ENCODE measurements at regions not wholly inside any gene's neighbourhood (a gene's known extent, or its start where the extent isn't known, plus 50 kb on each side); places are given as distances from the start of the nearest gene placed in this dataset.
A peak's percentile ranks its signal among the peaks of the same experiment; 100 is the strongest.

DNA sequence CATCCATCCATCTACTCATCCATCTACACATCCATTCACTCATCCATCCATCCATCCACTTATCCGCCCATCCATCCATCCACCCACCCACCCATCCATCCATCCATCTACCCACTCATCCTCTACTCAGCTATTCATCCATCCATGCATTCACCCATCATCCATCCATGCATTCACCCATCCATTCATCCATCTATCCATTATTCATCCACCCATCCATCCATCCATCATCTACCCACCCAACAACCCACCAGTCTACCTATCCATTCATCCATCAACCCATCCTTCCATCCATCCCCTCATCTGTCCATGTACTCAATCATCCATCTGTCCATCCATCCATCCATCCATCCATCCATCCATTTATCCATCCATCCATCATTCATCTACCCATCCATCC lies 972.7 kb downstream of the BRD1 start:
- no peak overlapping the region for H2BK15ac ChIP-seq (ENCODE audit: low read length)
- DNase-seq (ENCODE audit: low spot score) = no peak
- H2AFZ ChIP-seq (ENCODE audit: low read length) = no peak overlapping the region
- no peak overlapping the region for H2BK120ac ChIP-seq (ENCODE audit: low read depth, low read length)
- no peak overlapping the region for H2BK5ac ChIP-seq (ENCODE audit: low read length)
- H2AK5ac ChIP-seq (ENCODE audit: low read depth, low read length) = no peak overlapping the region
- H4K91ac ChIP-seq (ENCODE audit: low read depth, low read length, poor library complexity) = no peak overlapping the region
- no peaks in the 10 kb centered on the region for H3K9me3 ChIP-seq (replicated peaks in 1 of 2; ENCODE audit: control insufficient read depth in 2 of 2, insufficient read depth in 1 of 2, low read depth in 1 of 2, low read length in 2 of 2)
- no peak overlapping the region for H4K8ac ChIP-seq (ENCODE audit: low read depth, low read length)
- no peaks in the 10 kb centered on the region for H3K79me1 ChIP-seq (ENCODE audit: low read depth, low read length)
- H3K4me2 ChIP-seq (ENCODE audit: insufficient read depth, low read length, poor library complexity, severe bottlenecking) = no peak overlapping the region
- H3K27ac ChIP-seq (replicated peaks; ENCODE audit: low read length) = no peak overlapping the region
- no peak overlapping the region for H3K9ac ChIP-seq (ENCODE audit: low read depth, low read length, poor library complexity)
- no peaks in the 10 kb centered on the region for H3K36me3 ChIP-seq (replicated peaks in 1 of 2; ENCODE audit: control insufficient read depth in 2 of 2, insufficient read depth in 2 of 2, low read length in 2 of 2)
- no peaks in the 10 kb centered on the region for H3K4me1 ChIP-seq (ENCODE audit: control insufficient read depth in 2 of 2, insufficient read depth in 1 of 2, low read depth in 1 of 2, low read length in 2 of 2)
- WGBS, 2 donors (ENCODE audit: extremely low coverage in 2 of 2, insufficient read length in 2 of 2, insufficient replicate concordance in 1 of 2) = 100% methylated on average over 1 of the region's 1 CpG; no CpG with 5 or more reads in 1 of the 2 donors
- no peak overlapping the region for H3K4ac ChIP-seq (ENCODE audit: low read length)
- H3K14ac ChIP-seq (ENCODE audit: low read length) = no peak overlapping the region
- no peak overlapping the region for H3K4me3 ChIP-seq (ENCODE audit: low read length in 2 of 2)
- no peaks in the 10 kb centered on the region for H3K27me3 ChIP-seq (ENCODE audit: control insufficient read depth in 3 of 3, insufficient read depth in 3 of 3, low read depth in 1 of 3, low read length in 3 of 3)
- H3K23ac ChIP-seq (ENCODE audit: low read depth, low read length, poor library complexity) = no peak overlapping the region
- H2BK12ac ChIP-seq (ENCODE audit: low read length) = no peak overlapping the region
- no peak overlapping the region for H3K18ac ChIP-seq (ENCODE audit: low read length)

DNA sequence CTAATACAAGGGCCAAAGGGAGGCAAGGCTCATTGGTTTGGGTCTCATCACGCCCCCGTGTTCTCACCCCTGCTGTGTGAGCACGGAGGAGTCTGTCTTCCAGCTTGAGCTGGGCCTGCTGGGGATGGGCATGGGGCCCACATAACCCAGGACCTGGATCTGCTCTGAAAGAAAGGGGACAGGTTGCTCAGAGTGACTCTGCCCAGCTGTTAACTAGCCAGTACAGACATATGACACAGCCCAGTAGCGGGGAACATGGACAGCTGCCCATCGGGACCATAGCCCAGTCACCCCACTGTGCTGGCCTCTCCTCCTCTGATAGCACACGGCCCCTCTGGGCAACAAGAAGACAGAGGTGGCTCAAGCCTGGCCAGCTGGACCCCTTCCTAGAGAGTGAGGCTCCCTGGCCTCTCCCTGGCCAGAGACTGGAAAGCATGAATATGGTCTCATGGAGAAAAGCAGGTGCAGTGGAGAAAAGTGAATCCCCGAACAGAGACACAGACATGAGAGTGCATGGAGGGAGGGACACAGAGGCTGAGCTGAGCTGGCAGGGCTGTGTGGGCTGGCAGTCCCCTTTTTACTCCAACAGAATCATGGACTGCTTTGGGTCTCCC lies 973.9 kb downstream of the BRD1 start:
- no peak overlapping the region for H4K91ac ChIP-seq (ENCODE audit: low read depth, low read length, poor library complexity)

DNA sequence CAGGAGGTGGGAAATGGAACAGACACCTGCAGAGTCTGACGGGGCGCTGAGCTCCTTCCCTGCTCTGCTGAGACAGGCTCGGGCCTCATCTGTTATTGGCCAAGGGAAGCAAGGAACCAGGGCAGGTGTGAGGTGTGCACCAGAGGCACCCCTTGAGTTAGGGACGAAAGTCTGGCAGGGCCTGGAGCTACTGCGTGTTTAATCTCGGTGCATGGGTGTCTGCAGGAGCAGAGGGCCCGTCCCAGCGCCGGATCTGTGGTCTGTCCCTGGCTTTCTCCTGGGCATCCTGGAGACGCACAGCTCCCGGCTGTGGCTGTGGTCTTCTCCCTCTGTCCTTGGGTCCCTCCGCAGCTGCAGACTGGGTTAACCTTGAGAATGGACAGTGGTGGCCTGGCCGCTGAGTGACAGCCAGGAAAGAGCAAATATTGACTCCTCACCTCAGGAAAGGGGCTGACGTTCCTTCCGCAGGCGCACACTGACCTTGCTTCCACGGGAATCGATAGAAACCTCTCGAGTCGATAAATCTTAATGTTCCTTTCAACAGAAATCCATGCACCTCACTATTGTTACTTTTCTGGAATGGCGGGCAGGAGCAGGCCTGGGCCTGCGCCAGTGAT lies 975.6 kb downstream of the BRD1 start:
- no peak overlapping the region for H3K4me3 ChIP-seq (ENCODE audit: low read length in 2 of 2)

More for the DNA sequence above, 973.9 kb downstream of the BRD1 start:
- no peak overlapping the region for H3K27ac ChIP-seq (replicated peaks; ENCODE audit: low read length)
- H3K4me3 ChIP-seq (ENCODE audit: low read length in 2 of 2) = peak overlapping the region in 1 of 2 donors; percentile 39
- H3K4ac ChIP-seq (ENCODE audit: low read length) = no peak overlapping the region
- no peaks in the 10 kb centered on the region for H3K36me3 ChIP-seq (replicated peaks in 1 of 2; ENCODE audit: control insufficient read depth in 2 of 2, insufficient read depth in 2 of 2, low read length in 2 of 2)
- DNase-seq (ENCODE audit: low spot score) = no peak
- no peak overlapping the region for H3K4me2 ChIP-seq (ENCODE audit: insufficient read depth, low read length, poor library complexity, severe bottlenecking)
- H2BK12ac ChIP-seq (ENCODE audit: low read length) = no peak overlapping the region
- WGBS, 2 donors (ENCODE audit: extremely low coverage in 2 of 2, insufficient read length in 2 of 2, insufficient replicate concordance in 1 of 2) = no CpG with 5 or more reads among the region's 7 CpGs
- H2AFZ ChIP-seq (ENCODE audit: low read length) = no peak overlapping the region
- H3K4me1 ChIP-seq (ENCODE audit: control insufficient read depth in 2 of 2, insufficient read depth in 1 of 2, low read depth in 1 of 2, low read length in 2 of 2) = no peaks in the 10 kb centered on the region
- H3K9me3 ChIP-seq (replicated peaks in 1 of 2; ENCODE audit: control insufficient read depth in 2 of 2, insufficient read depth in 1 of 2, low read depth in 1 of 2, low read length in 2 of 2) = no peaks in the 10 kb centered on the region
- H3K18ac ChIP-seq (ENCODE audit: low read length) = peak overlapping the region; percentile 50
- no peak overlapping the region for H2BK120ac ChIP-seq (ENCODE audit: low read depth, low read length)
- no peak overlapping the region for H3K9ac ChIP-seq (ENCODE audit: low read depth, low read length, poor library complexity)
- H3K79me1 ChIP-seq (ENCODE audit: low read depth, low read length) = no peaks in the 10 kb centered on the region
- no peak overlapping the region for H2BK15ac ChIP-seq (ENCODE audit: low read length)
- no peak overlapping the region for H2AK5ac ChIP-seq (ENCODE audit: low read depth, low read length)
- H3K14ac ChIP-seq (ENCODE audit: low read length) = no peak overlapping the region
- H2BK5ac ChIP-seq (ENCODE audit: low read length) = peak overlapping the region; percentile 67
- no peak overlapping the region for H4K8ac ChIP-seq (ENCODE audit: low read depth, low read length)
- no peak overlapping the region for H3K23ac ChIP-seq (ENCODE audit: low read depth, low read length, poor library complexity)
- no peaks in the 10 kb centered on the region for H3K27me3 ChIP-seq (ENCODE audit: control insufficient read depth in 3 of 3, insufficient read depth in 3 of 3, low read depth in 1 of 3, low read length in 3 of 3)

DNA sequence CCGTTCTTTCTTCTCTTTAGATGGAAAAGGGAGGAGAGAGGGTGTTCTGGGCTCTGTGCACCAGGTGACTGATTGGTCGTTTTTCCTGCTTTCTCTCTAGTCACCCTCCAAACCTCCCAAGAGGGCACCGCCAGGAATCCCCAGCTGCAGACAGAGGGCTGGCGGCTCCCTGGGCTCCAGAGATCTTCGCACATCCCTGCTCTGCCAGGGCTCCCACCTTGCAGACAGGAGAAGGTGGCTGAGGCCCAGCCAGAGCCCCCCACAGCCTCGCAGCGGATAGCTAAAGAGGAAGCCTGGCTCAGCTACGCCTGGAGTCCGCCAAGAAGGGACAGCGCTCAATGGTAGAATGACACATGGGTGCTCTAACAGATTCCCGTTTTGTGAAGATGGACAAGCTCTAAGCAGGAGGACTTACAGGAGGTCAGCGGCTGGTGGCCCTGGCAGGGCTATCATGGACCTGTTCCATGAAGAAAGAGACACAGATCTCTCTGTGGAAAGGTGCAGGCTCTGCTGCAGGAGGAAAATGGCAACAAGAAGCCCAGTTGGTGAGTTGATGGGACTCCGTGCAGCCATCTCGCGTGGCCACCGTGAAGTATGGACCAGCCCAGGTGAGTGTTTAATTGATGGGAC lies 976.9 kb downstream of the BRD1 start:
- Histone ChIP-seq H3K4me1 (ENCODE audit: control insufficient read depth in 2 of 2, insufficient read depth in 1 of 2, low read depth in 1 of 2, low read length in 2 of 2) (no peaks in the 10 kb centered on the region), H3K4ac (ENCODE audit: low read length) (no peak overlapping the region), H2BK120ac (ENCODE audit: low read depth, low read length) (no peak overlapping the region), H3K14ac (ENCODE audit: low read length) (peak overlapping the region; percentile 43), H4K8ac (ENCODE audit: low read depth, low read length) (peak overlapping the region; percentile 31), H3K36me3 (replicated peaks in 1 of 2; ENCODE audit: control insufficient read depth in 2 of 2, insufficient read depth in 2 of 2, low read length in 2 of 2) (no peaks in the 10 kb centered on the region), H3K79me1 (ENCODE audit: low read depth, low read length) (no peaks in the 10 kb centered on the region), H3K4me3 (ENCODE audit: low read length in 2 of 2) (no peak overlapping the region), H2BK5ac (ENCODE audit: low read length) (no peak overlapping the region), H2AFZ (ENCODE audit: low read length) (no peak overlapping the region), H2AK5ac (ENCODE audit: low read depth, low read length) (peak overlapping the region; percentile 60), H3K27me3 (ENCODE audit: control insufficient read depth in 3 of 3, insufficient read depth in 3 of 3, low read depth in 1 of 3, low read length in 3 of 3) (no peaks in the 10 kb centered on the region), H3K18ac (ENCODE audit: low read length) (peak overlapping the region; percentile 41), H3K27ac (replicated peaks; ENCODE audit: low read length) (no peak overlapping the region), H3K9me3 (replicated peaks in 1 of 2; ENCODE audit: control insufficient read depth in 2 of 2, insufficient read depth in 1 of 2, low read depth in 1 of 2, low read length in 2 of 2) (no peaks in the 10 kb centered on the region), H3K23ac (ENCODE audit: low read depth, low read length, poor library complexity) (no peak overlapping the region), H2BK12ac (ENCODE audit: low read length) (no peak overlapping the region), H3K9ac (ENCODE audit: low read depth, low read length, poor library complexity) (no peak overlapping the region), H3K4me2 (ENCODE audit: insufficient read depth, low read length, poor library complexity, severe bottlenecking) (no peak overlapping the region), H4K91ac (ENCODE audit: low read depth, low read length, poor library complexity) (no peak overlapping the region), H2BK15ac (ENCODE audit: low read length) (peak overlapping the region; percentile 17)
- no peak for DNase-seq (ENCODE audit: low spot score)
- WGBS, 2 donors (ENCODE audit: extremely low coverage in 2 of 2, insufficient read length in 2 of 2, insufficient replicate concordance in 1 of 2) = no CpG with 5 or more reads among the region's 16 CpGs

More for the DNA sequence above, 975.6 kb downstream of the BRD1 start:
- Histone ChIP-seq H3K4me2 (ENCODE audit: insufficient read depth, low read length, poor library complexity, severe bottlenecking) (no peak overlapping the region), H3K9ac (ENCODE audit: low read depth, low read length, poor library complexity) (no peak overlapping the region), H4K8ac (ENCODE audit: low read depth, low read length) (no peak overlapping the region), H3K27me3 (ENCODE audit: control insufficient read depth in 3 of 3, insufficient read depth in 3 of 3, low read depth in 1 of 3, low read length in 3 of 3) (no peaks in the 10 kb centered on the region), H3K79me1 (ENCODE audit: low read depth, low read length) (no peaks in the 10 kb centered on the region), H3K14ac (ENCODE audit: low read length) (no peak overlapping the region), H4K91ac (ENCODE audit: low read depth, low read length, poor library complexity) (no peak overlapping the region), H2AFZ (ENCODE audit: low read length) (no peak overlapping the region), H3K27ac (replicated peaks; ENCODE audit: low read length) (no peak overlapping the region), H2BK5ac (ENCODE audit: low read length) (no peak overlapping the region), H3K23ac (ENCODE audit: low read depth, low read length, poor library complexity) (no peak overlapping the region), H3K36me3 (replicated peaks in 1 of 2; ENCODE audit: control insufficient read depth in 2 of 2, insufficient read depth in 2 of 2, low read length in 2 of 2) (no peaks in the 10 kb centered on the region), H2BK12ac (ENCODE audit: low read length) (no peak overlapping the region), H2BK120ac (ENCODE audit: low read depth, low read length) (peak overlapping the region; percentile 41), H2AK5ac (ENCODE audit: low read depth, low read length) (no peak overlapping the region), H3K4ac (ENCODE audit: low read length) (no peak overlapping the region), H3K18ac (ENCODE audit: low read length) (no peak overlapping the region), H2BK15ac (ENCODE audit: low read length) (no peak overlapping the region), H3K4me1 (ENCODE audit: control insufficient read depth in 2 of 2, insufficient read depth in 1 of 2, low read depth in 1 of 2, low read length in 2 of 2) (no peaks in the 10 kb centered on the region), H3K9me3 (replicated peaks in 1 of 2; ENCODE audit: control insufficient read depth in 2 of 2, insufficient read depth in 1 of 2, low read depth in 1 of 2, low read length in 2 of 2) (no peaks in the 10 kb centered on the region)
- no peak for DNase-seq (ENCODE audit: low spot score)
- no CpG with 5 or more reads among the region's 22 CpGs for whole genome bisulfite sequencing, 2 donors (ENCODE audit: extremely low coverage in 2 of 2, insufficient read length in 2 of 2, insufficient replicate concordance in 1 of 2)
